PC-9 (cell line): ENCODE measurements at regions not wholly inside any gene's neighbourhood (a gene's known extent, or its start where the extent isn't known, plus 50 kb on each side); places are given as distances from the start of the nearest gene placed in this dataset.
"Not testable (repeated sequence)": the region's sequence is repeated elsewhere in the genome, so short reads cannot be mapped to it uniquely, and the experiment has no call there.

Source experiments
- BruUV-seq: library from RNA; stranded (reverse); fragments of 400-500 nt; replicated peaks from 2 replicates; lab custom pipeline; 2021; lab: Mats Ljungman, UMichigan
- CTCF ChIA-PET: fragments of 300-600 bp; sonication (Branson Sonifier 250); formaldehyde crosslinking; loops from one replicate; lab custom pipeline; 2022; ENCODE audit warnings: antibody characterized with exemption; lab: Charles Lee
- POLR2A ChIA-PET: fragments of 300-600 bp; sonication (Branson Sonifier 250); formaldehyde crosslinking; loops from one replicate; lab custom pipeline; 2022; ENCODE audit warnings: antibody characterized with exemption; ENCODE audit not compliant: unreplicated experiment; lab: Charles Lee
- DNase-seq, 2 experiments: peaks; one replicate each; pipeline versions ENCODE4 v3.0.0 to v3.0.0-alpha.2; 2015 to 2022; ENCODE audit warnings: mixed read lengths in 1 of 2
- H2AFZ ChIP-seq: fragments of 200-600 bp; sonication (generic); 2 replicates; pipeline ENCODE4 v1.8.1; 2017; ENCODE audit warnings: antibody characterized with exemption
- H3F3A ChIP-seq: fragments of 200-600 bp; sonication (generic); 2 replicates; pipeline ENCODE4 v1.8.1; 2017; ENCODE audit warnings: antibody characterized with exemption, mild to moderate bottlenecking, low read depth; ENCODE audit not compliant: insufficient read depth
- H3K27ac ChIP-seq: fragments of 200-600 bp; sonication (generic); 2 replicates; pipeline ENCODE4 v1.6.1; 2016; ENCODE audit warnings: mixed run types
- H3K27me3 ChIP-seq: fragments of 200-600 bp; sonication (generic); 2 replicates; pipeline ENCODE4 v1.6.1; 2016; ENCODE audit warnings: low read depth, mixed run types; ENCODE audit not compliant: insufficient read depth
- H3K36me3 ChIP-seq: fragments of 200-600 bp; sonication (generic); 2 replicates; pipeline ENCODE4 v1.6.1; 2016; ENCODE audit warnings: low read depth, mixed run types
- H3K4me1 ChIP-seq: fragments of 200-600 bp; sonication (generic); replicated peaks from 2 replicates; pipeline ENCODE4 v1.6.1; 2016; ENCODE audit warnings: mixed run types; ENCODE audit not compliant: insufficient read depth
- H3K4me2 ChIP-seq: fragments of 200-600 bp; sonication (generic); 2 replicates; pipeline ENCODE4 v1.6.1; 2017; ENCODE audit warnings: mixed run types
- H3K4me3 ChIP-seq: fragments of 200-600 bp; sonication (generic); 2 replicates; pipeline ENCODE4 v1.6.1; 2016; ENCODE audit warnings: mixed run types
- H3K79me2 ChIP-seq: fragments of 200-600 bp; sonication (generic); 2 replicates; pipeline ENCODE4 v1.6.1; 2017; ENCODE audit warnings: low read depth, mixed run types
- H3K9me2 ChIP-seq: fragments of 200-600 bp; sonication (generic); 2 replicates; pipeline ENCODE4 v1.8.1; 2017; ENCODE audit warnings: mild to moderate bottlenecking; ENCODE audit not compliant: insufficient read depth
- H3K9me3 ChIP-seq: fragments of 200-600 bp; sonication (generic); 2 replicates; pipeline ENCODE4 v1.8.1; 2016; ENCODE audit warnings: low read depth; ENCODE audit not compliant: insufficient read depth
- H4K20me1 ChIP-seq: fragments of 200-600 bp; sonication (generic); 2 replicates; pipeline ENCODE4 v1.8.1; 2017; ENCODE audit not compliant: insufficient read depth
- CTCF ChIP-seq: fragments of 200-600 bp; sonication (generic); conservative IDR thresholded peaks from 2 replicates; pipeline ENCODE4 v1.6.1; 2017; ENCODE audit warnings: mixed run types, antibody characterized with exemption, mild to moderate bottlenecking, moderate library complexity
- EZH2 ChIP-seq: fragments of 200-600 bp; sonication (generic); IDR thresholded peaks from 2 replicates; pipeline ENCODE4 v1.8.0; 2017; ENCODE audit warnings: antibody characterized with exemption, low read depth
- intact Hi-C: fragments of 100-400 bp; cut with micrococcal nuclease; formaldehyde crosslinking; loops from one replicate; pipeline ENCODE4 v1.10.0; 2022; ENCODE audit not compliant: unreplicated experiment

- ChIA-PET POLR2A (no interaction called here), CTCF (no interaction called here)
Measured at GRCh38 chr2:48088994-48089393, 182.7 kb upstream of the FBXO11 start.

GRCh38 chr2:48089644-48090043, 183.3 kb upstream of the FBXO11 start:
- CTCF ChIA-PET = no interaction called here
- POLR2A ChIA-PET = no interaction called here

More at GRCh38 chr2:48088994-48089393, 182.7 kb upstream of the FBXO11 start:
- no peak overlapping the region for H3K4me2 ChIP-seq
- H3F3A ChIP-seq = no peaks in the 10 kb centered on the region
- no TSS peak for BruUV-seq
- H3K9me2 ChIP-seq = no peaks in the 10 kb centered on the region
- no peak overlapping the region for H3K4me3 ChIP-seq
- H3K36me3 ChIP-seq = no peaks in the 10 kb centered on the region
- H3K79me2 ChIP-seq = no peaks in the 10 kb centered on the region
- H3K9me3 ChIP-seq = no peaks in the 10 kb centered on the region
- TF ChIP-seq CTCF (no peak), EZH2 (no peak)
- no peak overlapping the region for H3K27ac ChIP-seq
- H3K27me3 ChIP-seq = no peaks in the 10 kb centered on the region
- intact Hi-C loops = no loop called here
- no peaks in the 10 kb centered on the region for H4K20me1 ChIP-seq
- no peak overlapping the region for H2AFZ ChIP-seq
- no peak for DNase-seq
- H3K4me1 ChIP-seq = no peaks in the 10 kb centered on the region

GRCh38 chr2:48092846-48093803, 186.8 kb upstream of the FBXO11 start:
- intact Hi-C loops = no loop called here
- no peaks in the 10 kb centered on the region for H3K79me2 ChIP-seq
- CTCF ChIA-PET = interaction anchor here (0.6 kb wide), 1 partner anchor 377 kb away, joined by 9 read pairs; no protein-coding TSS in a partner anchor
- no peak overlapping the region for H2AFZ ChIP-seq
- TF ChIP-seq CTCF (no peak), EZH2 (no peak)
- H3K4me3 ChIP-seq = no peak overlapping the region
- no peak overlapping the region for H3K27ac ChIP-seq
- no peaks in the 10 kb centered on the region for H3K27me3 ChIP-seq
- POLR2A ChIA-PET = interaction anchor here (0.6 kb wide), 1 partner anchor 530 kb away, joined by 6 read pairs; no protein-coding TSS in a partner anchor
- no peaks in the 10 kb centered on the region for H3K4me1 ChIP-seq
- BruUV-seq = no TSS peak
- no peaks in the 10 kb centered on the region for H4K20me1 ChIP-seq
- H3F3A ChIP-seq = no peaks in the 10 kb centered on the region
- peaks cover 3% of the 10 kb centered on the region; the same call in 1 of the 2 replicates for H3K9me3 ChIP-seq
- no peaks in the 10 kb centered on the region for H3K9me2 ChIP-seq
- no peak overlapping the region for H3K4me2 ChIP-seq
- no peaks in the 10 kb centered on the region for H3K36me3 ChIP-seq
- no peak for DNase-seq

More at GRCh38 chr2:48089644-48090043, 183.3 kb upstream of the FBXO11 start:
- no peak overlapping the region for H3K4me3 ChIP-seq
- H3K27ac ChIP-seq = no peak overlapping the region
- H2AFZ ChIP-seq = no peak overlapping the region
- intact Hi-C loops = no loop called here
- H3K9me3 ChIP-seq = no peaks in the 10 kb centered on the region
- no peaks in the 10 kb centered on the region for H3F3A ChIP-seq
- TF ChIP-seq CTCF = no peak
- no peak for TF ChIP-seq EZH2
- H3K79me2 ChIP-seq = no peaks in the 10 kb centered on the region
- no peaks in the 10 kb centered on the region for H4K20me1 ChIP-seq
- DNase-seq = no peak
- H3K4me1 ChIP-seq = no peaks in the 10 kb centered on the region
- no peaks in the 10 kb centered on the region for H3K9me2 ChIP-seq
- H3K4me2 ChIP-seq = no peak overlapping the region
- no peaks in the 10 kb centered on the region for H3K36me3 ChIP-seq
- no TSS peak for BruUV-seq
- H3K27me3 ChIP-seq = no peaks in the 10 kb centered on the region

GRCh38 chr2:48096765-48097164, 190.5 kb upstream of the FBXO11 start:
- H3K27ac ChIP-seq, H3K27me3 ChIP-seq, intact Hi-C loops, DNase-seq, H3K4me1 ChIP-seq, H3K4me3 ChIP-seq, H3K9me2 ChIP-seq, H3K79me2 ChIP-seq, H2AFZ ChIP-seq, H3K9me3 ChIP-seq, H3F3A ChIP-seq, H3K4me2 ChIP-seq, CTCF ChIA-PET, H3K36me3 ChIP-seq, H4K20me1 ChIP-seq, BruUV-seq, POLR2A ChIA-PET: not testable (repeated sequence)
